Gastroesophageal sphincter (tissue), 3 donors: ENCODE measurements at regions not wholly inside any gene's neighbourhood (a gene's known extent, or its start where the extent isn't known, plus 50 kb on each side); places are given as distances from the start of the nearest gene placed in this dataset.

Experiments
- CTCF ChIP-seq, 4 experiments: fragments of 200-600 bp in 2 of 4; fragments of 450-650 bp in 2 of 4; sonication (generic) in 1 of 4; IDR thresholded peaks; one replicate each; pipeline ENCODE4 v1.5.1; 2017 to 2019; ENCODE audit warnings: antibody characterized with exemption in 4 of 4, mild to moderate bottlenecking in 2 of 4, moderate library complexity in 2 of 4
- EP300 ChIP-seq: sonication (generic); formaldehyde crosslinking; IDR thresholded peaks from one replicate; pipeline ENCODE4 v1.6.1; 2017; ENCODE audit warnings: antibody characterized with exemption, mild to moderate bottlenecking
- POLR2AphosphoS5 ChIP-seq: sonication (generic); formaldehyde crosslinking; IDR thresholded peaks from one replicate; pipeline ENCODE4 v1.6.1; 2017; ENCODE audit warnings: antibody characterized with exemption

GRCh38 chr1:106722466-106722865, 334.0 kb upstream of the PRMT6 start:
- TF ChIP-seq CTCF (IDR thresholded peaks at IDR 0.05) (no peak), EP300 (no peak), POLR2AphosphoS5 (no peak)
